ENCODE measurements at regions not wholly inside any gene's neighbourhood (a gene's known extent, or its start where the extent isn't known, plus 50 kb on each side); places are given as distances from the start of the nearest gene placed in this dataset.

- Histone ChIP-seq H3K4me1 (no peaks in the 10 kb centered on the region), H3K4me3 (no peak overlapping the region), H3K27me3 (no peaks in the 10 kb centered on the region), H3K36me3 (no peaks in the 10 kb centered on the region), H3K27ac (no peak overlapping the region), H3K9me3 (no peaks in the 10 kb centered on the region)
- 82 to 93% methylated on average over 1 of the region's 1 CpG for WGBS, 2 donors
- TF ChIP-seq POLR2A (IDR thresholded peaks at IDR 0.05): no peak
- TF ChIP-seq, protein P1, sequence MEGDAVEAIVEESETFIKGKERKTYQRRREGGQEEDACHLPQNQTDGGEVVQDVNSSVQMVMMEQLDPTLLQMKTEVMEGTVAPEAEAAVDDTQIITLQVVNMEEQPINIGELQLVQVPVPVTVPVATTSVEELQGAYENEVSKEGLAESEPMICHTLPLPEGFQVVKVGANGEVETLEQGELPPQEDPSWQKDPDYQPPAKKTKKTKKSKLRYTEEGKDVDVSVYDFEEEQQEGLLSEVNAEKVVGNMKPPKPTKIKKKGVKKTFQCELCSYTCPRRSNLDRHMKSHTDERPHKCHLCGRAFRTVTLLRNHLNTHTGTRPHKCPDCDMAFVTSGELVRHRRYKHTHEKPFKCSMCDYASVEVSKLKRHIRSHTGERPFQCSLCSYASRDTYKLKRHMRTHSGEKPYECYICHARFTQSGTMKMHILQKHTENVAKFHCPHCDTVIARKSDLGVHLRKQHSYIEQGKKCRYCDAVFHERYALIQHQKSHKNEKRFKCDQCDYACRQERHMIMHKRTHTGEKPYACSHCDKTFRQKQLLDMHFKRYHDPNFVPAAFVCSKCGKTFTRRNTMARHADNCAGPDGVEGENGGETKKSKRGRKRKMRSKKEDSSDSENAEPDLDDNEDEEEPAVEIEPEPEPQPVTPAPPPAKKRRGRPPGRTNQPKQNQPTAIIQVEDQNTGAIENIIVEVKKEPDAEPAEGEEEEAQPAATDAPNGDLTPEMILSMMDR (IDR thresholded peaks at IDR 0.05): no peak
- intact Hi-C loops (cut with DNase I): no loop called here
- no peak for DNase-seq
Measured at GRCh38 chr5:89130851-89131250, 247.9 kb upstream of the MEF2C start.

DNA sequence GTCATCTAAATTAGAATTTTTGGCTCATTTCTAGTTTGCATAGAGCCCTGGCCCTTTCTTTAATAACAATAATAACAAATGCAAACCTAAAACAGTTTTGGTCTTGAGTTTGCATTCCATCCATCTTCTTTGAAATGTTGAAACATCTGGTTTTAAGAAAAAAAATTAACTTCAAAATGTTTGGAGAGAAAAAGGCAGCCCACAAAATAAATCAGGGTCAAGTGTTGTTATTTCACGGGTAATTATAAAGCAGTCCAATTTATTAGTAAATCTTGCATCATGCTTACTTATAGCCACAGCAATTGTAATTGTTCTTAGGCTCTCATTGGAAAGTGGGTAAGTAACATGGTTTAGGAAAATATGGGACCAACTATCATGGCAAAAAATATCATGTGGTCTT, 247.0 kb upstream of the MEF2C start:
- DNase-seq: no peak
- no peaks in the 10 kb centered on the region for H3K9me3 ChIP-seq
- H3K36me3 ChIP-seq: no peaks in the 10 kb centered on the region
- H3K4me1 ChIP-seq: no peaks in the 10 kb centered on the region
- TF ChIP-seq, protein P1 (IDR thresholded peaks at IDR 0.05): no peak
- TF ChIP-seq POLR2A (IDR thresholded peaks at IDR 0.05): no peak
- no peak overlapping the region for H3K27ac ChIP-seq
- no peak overlapping the region for H3K4me3 ChIP-seq
- intact Hi-C loops (cut with DNase I): no loop called here
- 59 to 90% methylated on average over 1 of the region's 1 CpG for WGBS, 2 donors
- no peaks in the 10 kb centered on the region for H3K27me3 ChIP-seq

DNA sequence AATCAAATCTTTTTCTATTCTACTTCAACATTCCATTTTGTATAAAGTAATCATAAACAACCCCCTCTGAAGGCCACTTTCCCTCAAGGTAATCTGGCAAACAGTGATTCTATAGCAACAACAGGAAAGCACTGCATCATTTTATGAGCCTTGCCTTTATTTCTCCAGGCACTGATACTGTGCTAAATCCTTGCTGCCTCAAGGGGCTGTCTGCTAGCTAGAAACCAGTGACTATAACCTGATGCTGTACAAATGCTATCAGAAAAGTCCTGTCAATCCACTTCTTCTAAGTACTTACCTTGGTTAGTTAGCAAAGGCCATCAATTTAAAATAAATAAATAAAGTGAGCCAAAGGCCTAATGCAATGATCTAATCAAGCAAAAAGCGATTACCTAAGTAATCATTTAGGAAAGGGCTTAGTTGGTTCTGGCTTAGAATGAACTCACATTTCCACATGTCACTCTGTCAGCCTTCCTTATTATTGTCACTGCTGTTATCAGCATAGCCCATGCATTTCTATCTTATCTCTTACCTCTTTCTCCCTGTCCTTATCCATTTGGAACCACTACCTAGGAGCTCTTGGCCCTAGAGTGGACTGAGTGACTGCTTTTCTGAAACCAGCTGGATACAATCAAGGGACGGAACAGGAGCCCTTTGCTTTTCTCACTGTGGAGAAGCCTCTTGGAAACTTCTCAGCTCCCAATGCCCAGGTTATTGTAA, 246.1 kb upstream of the MEF2C start:
- no peak for TF ChIP-seq POLR2A (IDR thresholded peaks at IDR 0.05)
- TF ChIP-seq, protein P1 (IDR thresholded peaks at IDR 0.05): no peak
- WGBS, 2 donors: 64 to 74% methylated on average over 2 of the region's 2 CpGs
- Histone ChIP-seq H3K36me3 (no peaks in the 10 kb centered on the region), H3K4me1 (no peaks in the 10 kb centered on the region), H3K27ac (no peak overlapping the region), H3K4me3 (no peak overlapping the region), H3K27me3 (no peaks in the 10 kb centered on the region), H3K9me3 (no peaks in the 10 kb centered on the region)
- DNase-seq: no peak
- intact Hi-C loops (cut with DNase I): no loop called here

DNA sequence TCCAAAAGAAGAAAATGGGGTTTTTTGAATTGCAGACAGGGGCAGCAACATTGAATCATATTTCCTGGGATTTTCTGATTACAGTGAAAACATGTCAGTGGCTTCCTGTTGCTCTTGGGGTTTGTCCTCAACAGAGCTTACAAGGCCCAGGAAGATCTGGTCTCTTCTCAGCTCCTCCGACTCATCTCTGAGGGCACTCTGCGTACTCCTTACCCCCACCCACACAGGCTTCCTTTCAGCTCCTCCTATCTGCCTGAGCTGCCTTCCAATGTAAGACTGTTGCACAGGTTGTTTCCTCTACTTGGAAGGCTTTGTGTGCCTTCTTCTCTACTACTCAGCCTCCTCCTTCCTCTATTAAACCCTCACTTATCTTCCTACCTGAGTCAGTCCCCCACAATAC, 245.1 kb upstream of the MEF2C start:
- intact Hi-C loops (cut with DNase I): no loop called here
- Histone ChIP-seq H3K9me3 (no peaks in the 10 kb centered on the region), H3K27me3 (no peaks in the 10 kb centered on the region), H3K4me1 (no peaks in the 10 kb centered on the region), H3K36me3 (no peaks in the 10 kb centered on the region), H3K27ac (no peak overlapping the region), H3K4me3 (no peak overlapping the region)
- WGBS, 2 donors: 45 to 77% methylated on average over 2 of the region's 2 CpGs
- DNase-seq: no peak
- TF ChIP-seq POLR2A (IDR thresholded peaks at IDR 0.05): no peak
- TF ChIP-seq, protein P1 (IDR thresholded peaks at IDR 0.05): no peak

DNA sequence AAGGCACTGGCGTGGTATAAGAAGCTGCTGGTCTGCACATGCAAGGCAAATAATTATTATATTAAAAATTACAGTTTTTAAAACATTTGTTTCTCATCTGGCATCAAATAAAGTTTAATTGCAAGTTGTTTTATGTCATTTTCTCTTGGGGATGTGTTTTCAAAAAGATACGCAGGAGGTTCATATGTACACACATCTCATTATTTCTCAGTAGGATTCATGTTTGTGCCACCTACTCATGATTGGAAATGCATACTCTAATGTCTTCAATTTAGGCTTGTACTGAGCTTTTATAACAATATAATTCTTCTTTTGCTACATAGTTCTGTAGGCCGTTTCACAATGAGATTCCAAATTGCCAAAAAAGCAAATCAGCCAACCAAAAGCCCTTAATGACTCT, 244.2 kb upstream of the MEF2C start:
- Histone ChIP-seq H3K27ac (no peak overlapping the region), H3K4me3 (no peak overlapping the region), H3K36me3 (no peaks in the 10 kb centered on the region), H3K9me3 (no peaks in the 10 kb centered on the region), H3K4me1 (no peaks in the 10 kb centered on the region), H3K27me3 (no peaks in the 10 kb centered on the region)
- TF ChIP-seq, protein P1 (IDR thresholded peaks at IDR 0.05): no peak
- no peak for TF ChIP-seq POLR2A (IDR thresholded peaks at IDR 0.05)
- intact Hi-C loops (cut with DNase I): no loop called here
- 71 to 76% methylated on average over 3 of the region's 3 CpGs for WGBS, 2 donors
- DNase-seq: no peak
